Transverse colon (tissue), 4 donors: ENCODE measurements at regions not wholly inside any gene's neighbourhood (a gene's known extent, or its start where the extent isn't known, plus 50 kb on each side); places are given as distances from the start of the nearest gene placed in this dataset.

Experiments
- DNase-seq: peaks from one replicate; pipeline ENCODE4 v3.0.0-alpha.2; 2019
- H3K27ac ChIP-seq, 4 donors: fragments of 200-600 bp; sonication (generic); 2 replicates each; pipeline ENCODE4 v1.5.1; 2016 to 2018; ENCODE audit warnings: inconsistent platforms in 4 of 4
- H3K27me3 ChIP-seq: fragments of 200-600 bp; sonication (generic); 2 replicates; pipeline ENCODE4 v1.5.1; 2017; ENCODE audit warnings: inconsistent platforms
- H3K36me3 ChIP-seq, 4 donors: fragments of 200-600 bp; sonication (generic); 2 replicates each; pipeline ENCODE4 v1.5.1; 2017 to 2019; ENCODE audit warnings: inconsistent platforms in 4 of 4
- H3K4me1 ChIP-seq, 4 donors: fragments of 200-600 bp; sonication (generic); 2 replicates each; pipeline ENCODE4 v1.5.1; 2017 to 2020; ENCODE audit warnings: inconsistent platforms in 4 of 4
- H3K4me3 ChIP-seq, 4 donors: fragments of 200-600 bp; sonication (generic); 1 replicate in 1 of 4; 2 replicates in 3 of 4; pipeline versions ENCODE4 v1.5.1 to v1.6.1; 2017 to 2019; ENCODE audit warnings: inconsistent platforms in 4 of 4
- H3K9me3 ChIP-seq, 2 donors: fragments of 200-600 bp; sonication (generic); 2 replicates each; pipeline ENCODE4 v1.5.1; 2017 to 2019; ENCODE audit warnings: inconsistent platforms in 2 of 2
- CTCF ChIP-seq, 5 experiments: fragments of 200-600 bp in 3 of 5; fragments of 450-650 bp in 2 of 5; sonication (generic) in 3 of 5; IDR thresholded peaks; 1 replicate in 2 of 5; 2 replicates in 3 of 5; pipeline ENCODE4 v1.5.1; 2016 to 2017; ENCODE audit warnings: antibody characterized with exemption in 5 of 5, inconsistent platforms in 3 of 5, mild to moderate bottlenecking in 2 of 5, moderate library complexity in 1 of 5
- EP300 ChIP-seq: sonication (generic); formaldehyde crosslinking; IDR thresholded peaks from one replicate; pipeline ENCODE4 v1.6.1; 2017; ENCODE audit warnings: antibody characterized with exemption, low read depth
- POLR2A ChIP-seq: fragments of 450-650 bp; IDR thresholded peaks from one replicate; pipeline ENCODE4 v1.6.1; 2016; ENCODE audit warnings: antibody characterized with exemption, mild to moderate bottlenecking, moderate library complexity
- POLR2AphosphoS5 ChIP-seq, 3 donors: sonication (generic); formaldehyde crosslinking; IDR thresholded peaks; one replicate each; pipeline ENCODE4 v1.6.1; 2016; ENCODE audit warnings: antibody characterized with exemption in 3 of 3
- WGBS, 2 donors: methylation state at CpG; one replicate each; pipeline ENCODE4 v1.1.5; 2018; ENCODE audit warnings: low coverage in 1 of 2; 5-methylcytosine and 5-hydroxymethylcytosine counted together
- in situ Hi-C, 4 donors: fragments of 200-750 bp; cut with MboI; loops; one replicate each; pipeline versions ENCODE4 v1.15.0 to v1.15.1; 2017; ENCODE audit warnings: low sequenced_read_pairs in 3 of 4, low pct_ligation_motif_present in 1 of 4, low pct_unique_long_range_greater_than_20kb in 1 of 4
- intact Hi-C: fragments of 100-400 bp; cut with DNase I; formaldehyde crosslinking; loops from one replicate; pipeline ENCODE4 v1.15.1; 2023; ENCODE audit warnings: low total_unique reads

- H3K27ac ChIP-seq: no peak overlapping the region
- no peak overlapping the region for H3K4me3 ChIP-seq
- H3K36me3 ChIP-seq: no peaks in the 10 kb centered on the region
- no peaks in the 10 kb centered on the region for H3K9me3 ChIP-seq
- DNase-seq: no peak
- intact Hi-C loops (no loop called here), in situ Hi-C loops (no loop called here)
- no peak for TF ChIP-seq POLR2AphosphoS5 (IDR thresholded peaks at IDR 0.05)
- TF ChIP-seq POLR2A: no peak
- TF ChIP-seq EP300: no peak
- no peak for TF ChIP-seq CTCF (IDR thresholded peaks at IDR 0.05)
- no peaks in the 10 kb centered on the region for H3K4me1 ChIP-seq
- no peaks in the 10 kb centered on the region for H3K27me3 ChIP-seq
Observed at GRCh38 chr9:99474186-99474585, 252.1 kb downstream of the SEC61B start.

DNA sequence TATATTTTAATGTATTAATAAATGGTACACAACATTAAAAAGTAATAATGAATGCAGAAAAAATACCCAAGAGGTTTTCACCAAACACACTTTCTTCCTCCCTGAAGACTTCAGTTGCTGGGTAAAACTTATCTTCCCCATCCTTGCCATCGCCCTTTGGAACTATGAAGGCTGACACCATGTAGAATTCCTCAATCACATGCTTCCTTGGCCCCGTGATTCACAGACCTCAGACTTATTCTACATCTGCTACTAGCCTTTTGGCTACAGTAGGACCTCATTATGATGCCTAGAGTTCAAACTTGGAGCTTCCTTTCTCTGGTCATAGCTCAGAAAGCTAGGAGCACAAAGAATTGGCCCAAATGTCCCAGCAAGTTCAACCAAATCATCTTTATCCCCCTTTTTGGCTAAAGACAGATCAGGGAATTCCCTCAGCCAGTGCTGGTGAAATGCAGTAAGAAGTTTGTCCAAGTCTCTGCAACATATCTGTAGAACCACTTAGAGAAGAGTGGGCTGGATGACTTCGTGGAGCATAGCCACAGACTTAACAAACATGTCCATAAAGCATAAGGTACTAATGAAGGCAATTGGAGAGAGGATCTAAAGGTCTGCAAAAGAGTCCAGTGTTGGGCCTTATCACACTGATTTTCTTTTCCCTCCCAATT, 253.5 kb downstream of the SEC61B start:
- no peak for DNase-seq
- in situ Hi-C loops (no loop called here), intact Hi-C loops (no loop called here)
- Histone ChIP-seq H3K4me3 (no peak overlapping the region), H3K27ac (no peak overlapping the region), H3K27me3 (no peaks in the 10 kb centered on the region), H3K9me3 (no peaks in the 10 kb centered on the region), H3K36me3 (no peaks in the 10 kb centered on the region), H3K4me1 (no peaks in the 10 kb centered on the region)
- 42 to 61% methylated on average over 2 to 3 of the region's 3 CpGs for WGBS, 2 donors
- TF ChIP-seq POLR2AphosphoS5 (IDR thresholded peaks at IDR 0.05) (no peak), POLR2A (no peak)

DNA sequence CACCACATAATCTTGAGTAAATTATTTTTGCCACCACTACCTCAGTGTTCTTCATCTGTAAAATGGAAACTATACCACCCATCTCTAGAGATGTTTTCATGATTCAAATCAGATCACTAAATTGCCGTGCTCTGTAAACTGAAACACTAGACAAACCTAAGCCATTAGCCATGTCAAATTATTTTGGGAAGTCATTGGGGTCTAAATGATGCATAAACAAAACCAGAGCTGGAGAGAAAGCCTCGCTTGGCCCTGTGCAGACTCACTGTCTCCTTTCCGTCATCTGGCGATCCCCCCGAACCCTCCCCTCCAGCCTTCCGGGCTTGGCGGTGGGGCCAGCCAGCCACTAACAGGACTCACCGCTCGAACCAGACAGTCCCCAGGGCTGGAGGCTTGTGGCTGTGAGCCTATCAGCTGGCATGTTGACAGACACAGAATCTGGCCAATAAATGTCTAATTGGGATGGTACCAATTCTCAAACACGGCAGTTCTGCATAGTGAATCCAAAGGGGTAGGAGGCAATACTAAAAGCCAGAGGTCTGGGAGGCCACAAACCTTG, 256.5 kb downstream of the SEC61B start:
- H3K27ac ChIP-seq: no peak overlapping the region
- TF ChIP-seq CTCF (IDR thresholded peaks at IDR 0.05) (no peak), POLR2A (no peak), EP300 (no peak), POLR2AphosphoS5 (IDR thresholded peaks at IDR 0.05) (no peak)
- H3K4me3 ChIP-seq: no peak overlapping the region
- no peaks in the 10 kb centered on the region for H3K4me1 ChIP-seq
- no peaks in the 10 kb centered on the region for H3K9me3 ChIP-seq
- no peaks in the 10 kb centered on the region for H3K36me3 ChIP-seq
- WGBS, 2 donors: 75 to 83% methylated on average over 3 to 10 of the region's 10 CpGs
- intact Hi-C loops: no loop called here
- in situ Hi-C loops: no loop called here
- H3K27me3 ChIP-seq: no peaks in the 10 kb centered on the region
- DNase-seq: no peak

- Histone ChIP-seq H3K4me1 (no peaks in the 10 kb centered on the region), H3K4me3 (no peak overlapping the region), H3K9me3 (no peaks in the 10 kb centered on the region), H3K27me3 (no peaks in the 10 kb centered on the region), H3K36me3 (no peaks in the 10 kb centered on the region), H3K27ac (no peak overlapping the region)
- DNase-seq: no peak
- in situ Hi-C loops: no loop called here
- no peak for TF ChIP-seq POLR2AphosphoS5 (IDR thresholded peaks at IDR 0.05)
- TF ChIP-seq EP300: no peak
- no peak for TF ChIP-seq CTCF (IDR thresholded peaks at IDR 0.05)
- TF ChIP-seq POLR2A: no peak
- WGBS, 2 donors: 55 to 83% methylated on average over 1 to 3 of the region's 3 CpGs
- intact Hi-C loops: no loop called here
Observed at GRCh38 chr9:99479929-99480328, 257.8 kb downstream of the SEC61B start.

DNA sequence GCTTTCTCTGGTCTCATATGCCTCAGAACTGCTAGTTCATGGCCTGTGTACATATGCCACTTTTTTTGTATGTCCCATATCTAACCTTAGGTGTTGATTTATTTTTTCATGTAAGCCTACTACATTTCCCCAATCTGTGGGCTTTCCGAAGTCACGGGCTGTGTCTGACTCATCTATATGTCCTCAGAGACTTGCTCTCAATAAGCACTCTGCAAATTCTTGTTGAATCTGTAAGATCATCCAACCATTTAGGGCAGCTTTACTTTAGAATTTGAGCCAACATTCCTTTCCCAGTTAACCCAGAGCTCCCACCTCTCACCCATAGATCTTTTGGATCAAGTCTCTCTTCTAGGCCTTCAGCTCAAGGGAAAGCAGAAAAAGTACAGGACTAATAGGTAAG, 263.4 kb downstream of the SEC61B start:
- peaks cover 0 to 3% (median 0%) of the 10 kb centered on the region in 4 donors for H3K4me1 ChIP-seq
- H3K27me3 ChIP-seq: no peaks in the 10 kb centered on the region
- H3K27ac ChIP-seq: no peak overlapping the region
- no peak overlapping the region for H3K4me3 ChIP-seq
- H3K9me3 ChIP-seq: no peaks in the 10 kb centered on the region
- intact Hi-C loops: no loop called here
- DNase-seq: no peak
- 63 to 70% methylated on average over 2 of the region's 2 CpGs for WGBS, 2 donors
- TF ChIP-seq EP300 (no peak), POLR2A (no peak), POLR2AphosphoS5 (IDR thresholded peaks at IDR 0.05) (no peak), CTCF (IDR thresholded peaks at IDR 0.05) (no peak)
- H3K36me3 ChIP-seq: no peaks in the 10 kb centered on the region
- in situ Hi-C loops: no loop called here
